ENCODE measurements at regions not wholly inside any gene's neighbourhood (a gene's known extent, or its start where the extent isn't known, plus 50 kb on each side); places are given as distances from the start of the nearest gene placed in this dataset.

DNA sequence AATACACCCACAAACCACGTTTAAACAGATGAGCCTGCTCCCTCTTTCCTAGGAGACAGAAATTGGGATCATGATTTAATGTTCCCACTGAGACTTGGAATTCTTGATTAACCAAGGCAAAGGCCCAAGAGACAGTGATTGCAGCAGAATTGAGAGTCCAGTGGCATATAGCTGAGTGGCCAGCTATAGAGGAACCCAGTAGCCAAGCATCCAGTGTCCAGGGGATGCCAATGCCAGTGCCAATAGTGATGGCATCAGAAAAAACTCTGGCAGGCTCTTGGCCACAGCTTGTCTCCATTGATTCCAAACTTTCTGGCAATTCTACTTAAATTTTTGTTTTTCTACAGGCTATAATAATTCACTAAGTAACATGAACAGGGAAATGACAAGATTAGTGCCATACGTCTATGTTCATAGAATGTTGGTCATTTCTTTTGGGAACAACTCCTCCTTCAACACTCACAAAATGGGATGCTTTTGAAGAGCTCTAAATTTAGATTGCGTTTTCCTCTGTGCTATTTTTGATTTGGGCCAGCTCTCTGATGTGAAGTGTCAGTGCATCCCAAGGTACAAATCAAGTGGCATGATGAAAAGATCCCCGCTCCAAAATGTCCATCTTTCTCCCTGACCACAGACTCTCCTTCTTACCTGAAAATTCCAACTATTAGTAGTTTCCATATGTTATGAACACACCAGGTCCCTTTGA, 83.1 kb upstream of the A1CF start:
- TF ChIP-seq CTCF (IDR thresholded peaks at IDR 0.05; ENCODE audit: borderline replicate concordance, extremely low read depth, low read length, poor library complexity, severe bottlenecking) (no peak), EZH2 (IDR thresholded peaks at IDR 0.05; ENCODE audit: borderline replicate concordance, low read depth, low read length, severe bottlenecking) (no peak)
